Fibroblast of the conjunctiva (primary cell): ENCODE measurements at regions not wholly inside any gene's neighbourhood (a gene's known extent, or its start where the extent isn't known, plus 50 kb on each side); places are given as distances from the start of the nearest gene placed in this dataset.

Experiments used
- DNase-seq: peaks from one replicate; pipeline ENCODE4 v3.0.0-alpha.2; 2010; ENCODE audit warnings: low read depth

DNA sequence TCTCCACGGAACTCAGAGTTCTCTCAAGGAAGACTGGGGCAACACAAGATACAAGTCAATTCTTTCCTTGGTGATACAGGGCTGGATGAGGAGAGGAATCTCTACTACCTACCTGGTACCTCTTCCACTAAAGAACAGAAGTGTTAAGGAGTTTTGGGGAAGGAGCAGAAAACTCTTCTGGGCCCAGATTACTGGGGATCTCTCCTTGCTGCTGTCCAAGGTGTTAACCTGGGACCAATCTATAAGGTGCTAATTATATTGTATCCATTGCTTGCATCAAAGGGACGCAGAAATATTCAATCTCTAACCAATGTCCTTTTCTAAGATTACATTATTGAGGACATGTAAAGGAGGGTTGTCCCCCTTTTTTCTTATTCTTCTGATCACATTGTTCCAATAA, 1102.5 kb downstream of the AMY1C start:
- DNase-seq: no peak

DNA sequence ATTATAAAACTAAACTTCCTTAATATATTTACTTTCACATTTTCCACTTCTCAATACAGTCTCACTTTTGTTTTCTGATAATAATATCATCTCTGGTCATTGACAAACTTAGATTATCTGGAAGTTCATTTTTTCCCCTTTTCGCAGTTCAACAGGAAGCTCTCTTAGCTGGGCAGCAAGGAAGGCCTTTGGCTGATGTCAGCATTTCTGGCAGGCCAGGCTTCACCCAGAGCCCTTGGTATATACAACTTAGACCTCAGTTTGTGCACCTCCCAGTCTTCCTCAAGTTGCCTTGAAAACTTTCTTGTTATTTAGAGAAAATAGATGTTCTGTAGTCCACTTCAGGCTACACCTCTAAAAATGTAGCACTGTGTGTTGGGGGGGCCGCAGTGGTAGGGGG, 1103.6 kb downstream of the AMY1C start:
- no peak for DNase-seq

GRCh38 chr1:104854529-104854928, 1104.8 kb downstream of the AMY1C start:
- no peak for DNase-seq

DNA sequence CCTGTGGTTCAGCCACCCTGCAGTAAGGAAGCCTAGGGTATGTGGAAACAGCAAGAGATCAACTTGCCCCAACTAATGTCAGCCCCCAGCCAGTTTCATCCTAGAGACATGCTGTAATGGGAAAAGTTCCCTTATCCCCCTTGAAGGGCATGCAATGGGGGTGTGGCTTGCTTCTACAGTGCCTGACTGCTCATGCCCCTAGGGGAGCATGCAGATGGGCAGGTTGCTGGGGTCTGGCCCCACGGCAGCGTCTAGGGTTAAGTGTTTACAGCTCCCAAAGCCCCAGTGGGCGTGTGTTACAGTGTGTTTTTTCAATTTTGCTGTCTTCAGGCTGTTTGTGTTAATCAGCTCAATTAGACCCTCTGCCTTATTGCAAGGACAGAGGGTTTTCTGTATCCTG, 1105.9 kb downstream of the AMY1C start:
- no peak for DNase-seq

GRCh38 chr1:104856091-104856490, 1106.4 kb downstream of the AMY1C start:
- DNase-seq: no peak

DNA sequence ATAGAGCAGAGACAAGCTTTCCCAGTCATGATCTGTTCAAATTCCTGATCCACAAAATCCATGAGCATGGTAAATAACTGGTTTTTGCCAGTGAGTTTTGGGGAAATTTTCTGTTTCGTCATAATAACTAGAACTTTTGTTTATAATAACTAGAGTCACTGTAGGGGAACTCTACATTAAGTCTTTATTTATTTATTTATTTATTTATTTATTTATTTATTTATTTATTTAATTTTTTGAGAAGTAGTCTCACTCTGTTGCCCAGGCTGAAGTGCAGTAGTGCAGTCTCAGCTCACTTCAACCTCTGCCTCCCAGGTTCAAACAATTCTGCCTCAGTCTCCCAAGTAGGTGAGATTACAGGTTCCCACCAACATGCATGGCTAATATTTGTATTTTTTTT, 1106.8 kb downstream of the AMY1C start:
- no peak for DNase-seq

GRCh38 chr1:104868794-104869193, 1119.1 kb downstream of the AMY1C start:
- no peak for DNase-seq

- DNase-seq: no peak
Observed at GRCh38 chr1:104874044-104874443, 1124.3 kb downstream of the AMY1C start.

DNA sequence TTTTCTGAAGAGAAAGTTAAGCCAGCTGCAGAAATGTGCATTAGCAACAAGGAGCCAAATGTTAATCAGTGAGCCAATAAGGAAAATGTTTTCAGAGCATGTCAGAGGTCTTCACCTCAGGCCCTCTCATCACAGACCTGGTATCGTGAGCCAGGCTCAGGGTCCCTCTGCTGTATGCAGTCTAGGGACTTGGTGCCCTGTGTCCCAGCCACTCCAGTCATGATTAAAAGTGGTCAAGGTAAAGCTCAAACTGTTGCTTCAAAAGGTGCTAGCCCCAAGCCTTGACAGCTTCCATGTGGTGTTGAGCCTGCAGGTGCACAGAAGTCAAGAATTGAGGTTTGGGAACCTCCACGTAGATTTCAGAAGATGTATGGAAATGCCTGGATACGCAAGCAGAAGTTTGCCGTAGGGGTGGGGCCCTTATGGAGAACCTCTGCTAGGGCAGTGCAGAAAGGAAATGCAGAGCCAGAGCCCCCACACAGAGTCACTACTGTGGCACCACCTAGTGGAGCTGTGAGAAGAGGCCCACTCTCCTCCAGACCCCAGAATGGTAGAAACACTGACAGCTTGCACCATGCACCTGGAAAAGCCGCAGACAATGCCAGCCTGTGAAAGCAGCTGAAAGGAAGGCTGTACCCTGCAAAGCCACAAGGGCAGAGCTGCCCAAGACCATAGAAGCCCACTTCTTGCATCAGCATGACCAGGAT, 1128.7 kb downstream of the AMY1C start:
- no peak for DNase-seq

DNA sequence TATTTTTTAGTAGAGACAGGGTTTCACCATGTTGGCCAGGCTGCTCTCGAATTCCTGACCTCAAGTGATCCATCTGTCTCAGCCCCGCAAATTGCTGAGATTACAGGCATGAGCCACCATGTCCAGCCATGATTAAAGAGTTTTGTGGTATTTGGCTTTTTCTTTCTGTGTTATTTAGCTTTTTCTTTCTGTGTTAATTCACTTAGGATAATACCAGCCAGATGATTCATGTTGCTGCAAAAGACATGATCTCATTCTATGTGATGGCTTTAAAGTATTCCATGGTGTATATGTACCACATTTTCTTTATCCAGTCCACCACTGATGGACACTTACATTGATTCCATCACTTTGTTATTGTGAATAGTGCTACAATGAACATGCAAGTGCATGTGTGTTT, 1135.2 kb downstream of the AMY1C start:
- no peak for DNase-seq

GRCh38 chr1:104905322-104905721, 1155.6 kb downstream of the AMY1C start:
- no peak for DNase-seq

- DNase-seq: no peak
Observed at GRCh38 chr1:104906141-104906540, 1156.4 kb downstream of the AMY1C start.

- no peak for DNase-seq
Observed at GRCh38 chr1:104919188-104919587, 1169.5 kb downstream of the AMY1C start.

GRCh38 chr1:104921525-104921924, 1171.8 kb downstream of the AMY1C start:
- no peak for DNase-seq

DNA sequence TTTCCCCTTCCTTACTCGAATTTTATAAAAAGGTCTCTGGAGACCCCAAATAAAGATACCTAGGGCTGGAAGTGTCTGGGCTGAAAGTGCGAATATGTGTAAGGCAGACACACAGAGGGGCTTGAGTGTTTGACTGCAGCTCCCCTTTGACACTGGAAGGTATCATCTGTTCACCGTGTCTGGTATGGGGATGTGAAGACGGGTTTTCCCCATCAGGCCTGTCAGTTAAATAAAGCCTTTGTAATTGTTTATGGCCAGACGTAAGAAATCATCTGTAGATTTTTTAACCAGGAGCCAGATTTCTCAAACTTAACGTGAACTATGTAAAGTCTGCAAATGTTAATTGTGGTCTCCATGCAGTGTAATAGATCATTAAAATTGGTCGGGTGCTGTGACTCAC, 1173.4 kb downstream of the AMY1C start:
- DNase-seq: no peak

GRCh38 chr1:104929280-104929679, 1179.6 kb downstream of the AMY1C start:
- DNase-seq: no peak

DNA sequence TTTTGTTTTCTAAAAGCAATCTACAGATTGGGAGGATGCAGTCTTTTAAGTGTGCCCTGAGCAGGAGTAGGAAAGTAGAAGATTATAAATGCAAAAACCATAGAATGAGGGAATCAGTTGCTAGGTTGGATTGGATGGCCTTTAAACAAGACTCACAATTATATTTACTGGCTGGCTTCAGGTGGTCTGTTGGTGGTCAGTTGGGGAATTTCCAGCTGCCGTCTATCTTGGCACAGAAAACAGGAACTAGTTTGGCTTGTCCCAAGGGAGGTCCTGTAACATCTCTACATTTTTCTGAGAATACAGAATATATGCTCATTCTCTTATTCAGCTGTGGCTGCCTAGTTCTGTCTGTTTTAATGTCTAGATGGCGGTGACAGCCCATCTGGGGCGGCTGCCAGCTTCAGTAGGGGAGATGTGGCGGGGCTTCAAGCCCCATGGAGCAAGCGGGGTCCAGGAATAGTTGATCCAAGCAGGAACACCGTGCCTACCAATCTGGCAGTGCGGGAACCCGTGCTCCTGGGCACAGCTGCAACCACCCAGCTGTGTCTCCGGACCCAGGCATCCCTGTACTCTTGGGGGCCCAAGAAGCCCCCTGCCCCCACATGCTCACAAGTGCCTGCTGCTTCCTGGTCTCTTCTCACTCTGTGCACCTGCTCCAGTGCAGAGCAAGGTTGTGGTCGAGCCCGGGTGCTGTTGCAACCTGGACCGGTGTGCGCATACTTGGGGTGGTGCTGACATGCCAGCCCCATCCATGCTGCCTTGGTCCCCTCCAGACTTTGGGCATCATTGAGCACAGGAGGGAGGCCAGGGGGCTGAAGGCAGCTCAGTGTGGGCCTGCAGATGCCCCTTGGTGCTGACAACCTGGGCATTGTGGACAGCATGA, 1182.6 kb downstream of the AMY1C start:
- DNase-seq: no peak

- no peak for DNase-seq
Observed at GRCh38 chr1:104932949-104933679, 1183.4 kb downstream of the AMY1C start.

DNA sequence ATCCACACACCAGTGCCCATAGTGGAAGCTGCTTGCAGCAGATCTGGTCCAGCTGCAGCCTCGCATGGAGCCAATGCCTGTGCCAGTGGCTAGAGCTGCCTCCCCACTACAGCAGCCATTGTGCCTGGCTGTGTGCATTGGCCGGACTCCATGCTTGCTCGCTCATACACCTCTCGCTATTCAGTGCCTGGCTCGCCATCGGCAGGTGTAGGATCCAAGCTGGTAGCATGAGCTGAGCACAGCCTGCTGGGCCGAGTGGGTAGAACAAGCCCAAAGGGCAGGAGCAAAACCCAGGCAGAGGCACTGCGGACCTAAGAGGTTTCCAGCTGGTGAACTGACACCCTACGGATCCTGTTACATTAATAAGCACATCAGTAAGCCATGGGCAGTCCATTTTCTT, 1184.1 kb downstream of the AMY1C start:
- DNase-seq: no peak

DNA sequence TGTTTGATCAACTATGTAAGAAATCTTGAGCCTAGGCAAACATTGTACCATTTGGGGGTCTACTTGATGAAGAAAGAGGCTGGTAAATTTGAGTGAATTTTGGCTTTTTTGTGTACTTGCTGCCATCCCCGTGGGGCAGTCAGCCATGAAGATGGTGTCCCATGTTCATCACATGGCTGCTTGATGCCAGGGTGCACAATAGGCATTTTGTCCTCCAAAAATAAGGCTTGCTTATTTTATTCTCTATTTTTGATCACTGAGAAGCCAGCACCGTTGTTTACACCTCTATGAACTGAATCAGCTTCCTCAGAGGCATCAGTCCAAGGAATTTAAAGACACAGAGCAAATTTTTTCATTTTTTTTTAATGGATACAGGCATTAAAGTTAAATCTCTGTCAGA, 1195.7 kb downstream of the AMY1C start:
- DNase-seq: no peak

GRCh38 chr1:104946558-104947210, 1197.0 kb downstream of the AMY1C start:
- DNase-seq: no peak

GRCh38 chr1:104953555-104953954, 1203.9 kb downstream of the AMY1C start:
- DNase-seq: no peak
